DMS153 treated with DMSO at 0.1 percent for 48 hours (cell line): ENCODE measurements at regions not wholly inside any gene's neighbourhood (a gene's known extent, or its start where the extent isn't known, plus 50 kb on each side); places are given as distances from the start of the nearest gene placed in this dataset.

Source experiments
- DNase-seq: peaks from one replicate; lab custom pipeline; 2025; ENCODE audit not compliant: unreplicated experiment; lab: John Stamatoyannopoulos, UW

DNA sequence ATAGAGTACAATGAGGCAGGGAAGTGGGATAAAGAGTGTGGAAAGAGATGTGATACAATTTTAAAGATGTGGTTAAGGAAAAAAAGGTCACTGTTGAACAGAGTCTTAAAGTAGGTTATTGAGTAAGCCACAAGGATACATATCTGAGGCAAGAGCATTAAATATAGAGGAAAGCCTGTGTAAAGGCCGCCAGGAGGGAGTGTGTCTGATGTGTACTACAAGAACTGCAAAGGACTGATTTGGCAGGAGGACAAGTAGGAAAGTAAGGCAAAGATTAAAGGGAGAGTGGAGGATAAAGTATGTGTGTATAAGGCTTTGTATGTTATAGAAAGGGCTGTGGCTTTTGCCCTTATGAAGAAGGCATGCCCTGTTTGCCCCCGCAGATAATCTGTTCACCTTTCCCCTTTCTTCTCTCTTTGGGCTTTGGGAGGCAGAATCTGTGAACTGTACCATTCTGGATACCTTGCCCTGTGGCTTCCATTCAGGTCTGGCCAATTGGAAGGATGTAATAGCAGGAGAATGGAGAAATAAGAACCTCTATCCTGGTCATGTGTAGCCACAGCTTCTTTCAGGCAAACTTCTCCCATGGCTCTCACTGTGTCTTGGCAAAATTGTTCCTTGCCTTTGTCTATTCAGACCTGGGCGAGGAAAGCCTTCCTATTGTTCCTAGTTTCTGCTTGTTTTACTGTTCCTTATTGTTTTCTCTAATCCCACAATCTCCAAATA is 68.9 kb upstream of the FAM47B start:
- DNase-seq, result no peak

DNA sequence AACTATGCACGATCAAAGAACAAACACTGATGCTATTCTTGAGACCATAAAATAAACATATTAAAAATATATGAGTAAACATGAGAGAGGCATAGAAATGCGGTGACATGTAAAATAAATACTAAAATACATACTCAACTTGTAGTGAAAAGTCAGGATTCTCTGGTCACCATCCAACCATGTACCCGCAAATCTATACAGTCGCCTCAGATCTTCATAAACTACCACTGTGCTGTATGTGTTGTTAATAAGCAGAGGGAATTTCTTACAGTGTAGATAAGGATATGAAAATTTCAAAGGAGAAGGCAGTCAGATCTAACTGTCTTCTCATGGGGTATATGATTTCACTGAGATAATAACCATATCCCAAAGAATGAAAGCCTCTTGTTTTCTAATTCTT is 67.8 kb upstream of the FAM47B start:
- no peak for DNase-seq

DNA sequence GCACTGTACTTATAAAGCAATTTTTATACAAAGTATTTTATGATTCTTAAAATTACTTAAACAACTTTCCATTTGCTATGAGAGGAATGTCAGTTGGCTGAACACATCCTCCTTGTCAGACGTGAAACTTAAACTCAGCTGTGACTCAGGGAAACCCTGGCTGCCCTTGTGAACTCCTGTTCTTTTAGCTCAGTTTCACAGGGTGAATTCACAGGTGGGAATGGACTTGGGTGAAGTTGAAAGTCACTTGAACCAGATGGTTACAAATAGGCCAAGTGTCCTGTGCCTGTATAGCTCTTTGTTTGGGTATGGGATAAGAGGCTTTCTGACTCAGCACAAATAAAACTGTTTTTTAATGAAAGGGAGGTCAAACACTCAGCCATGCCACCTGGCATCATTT is 67.4 kb upstream of the FAM47B start:
- DNase-seq, result peak; percentile 4

DNA sequence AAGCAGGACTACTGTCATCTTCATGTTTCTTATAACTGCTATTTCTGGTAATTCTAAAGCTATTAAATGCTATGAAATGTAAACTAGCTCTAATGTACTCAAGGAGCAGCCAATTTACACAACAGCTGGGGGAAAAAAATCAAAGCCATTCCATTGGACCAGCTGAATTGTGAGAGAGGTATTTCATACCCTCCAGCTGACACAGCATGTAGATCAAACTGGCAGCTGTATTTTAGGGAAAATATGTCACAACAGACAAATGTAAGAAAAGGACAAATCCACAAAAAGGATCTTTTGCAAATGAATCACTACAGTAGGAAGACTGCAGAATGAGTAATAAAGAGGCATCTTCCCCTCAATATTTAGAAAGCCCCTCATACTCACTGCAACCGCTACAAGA is 65.2 kb upstream of the FAM47B start:
- DNase-seq, result no peak

DNA sequence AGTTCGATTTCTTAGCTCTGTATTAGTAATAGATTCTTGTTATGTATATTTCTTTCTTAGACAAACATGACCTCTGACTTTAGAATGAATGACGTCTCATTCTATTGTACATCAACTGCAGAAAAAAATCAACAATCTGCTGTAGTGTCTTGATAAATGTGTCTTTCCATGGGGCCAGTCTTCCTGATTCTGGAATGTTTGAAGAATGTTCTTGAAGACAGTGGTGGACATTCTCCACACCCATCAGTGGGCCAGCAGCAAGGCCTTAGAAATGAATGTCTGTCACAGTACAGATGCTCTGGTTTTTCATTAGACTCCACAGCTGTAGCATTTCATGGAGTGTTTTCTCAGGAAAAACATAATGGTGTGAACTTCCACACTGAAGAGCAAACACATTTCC is 63.2 kb upstream of the FAM47B start:
- DNase-seq, result no peak

DNA sequence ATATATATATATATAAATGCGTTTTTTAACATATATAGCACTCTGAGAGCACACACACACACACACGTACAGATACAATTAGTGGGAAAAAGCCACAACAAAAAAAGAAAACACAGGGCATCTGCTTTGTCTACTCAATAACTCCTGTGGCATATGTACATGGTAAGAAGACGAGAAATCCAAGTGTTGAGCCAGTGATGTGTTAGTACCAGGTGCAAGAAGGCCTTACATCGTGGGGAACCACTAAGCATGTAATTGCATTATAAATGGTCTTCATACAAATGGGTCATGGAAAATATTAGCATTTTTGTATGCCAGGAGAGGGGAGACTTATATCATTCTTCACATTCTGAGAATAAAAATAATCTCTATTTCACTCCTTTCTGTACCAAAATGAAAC is 62.7 kb upstream of the FAM47B start:
- no peak for DNase-seq

DNA sequence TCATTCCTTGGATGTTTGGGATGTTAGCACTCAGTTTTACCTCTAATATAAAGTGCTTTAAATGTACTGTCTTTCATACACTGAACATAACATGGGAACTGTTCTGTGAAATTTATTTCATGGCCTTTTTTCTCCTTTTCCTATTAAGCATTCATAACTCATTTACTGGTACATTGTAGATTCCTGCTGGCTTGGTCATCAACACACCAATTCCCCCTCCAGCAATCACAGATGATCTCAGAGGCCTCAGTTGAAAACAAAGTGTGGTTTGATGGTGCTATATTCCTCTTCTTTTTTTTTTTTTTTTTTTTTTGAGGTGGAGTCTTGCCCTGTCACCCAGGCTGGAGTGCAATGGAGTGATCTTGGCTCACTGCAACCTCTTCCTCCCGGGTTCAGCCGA is 61.9 kb upstream of the FAM47B start:
- DNase-seq, result no peak

DNA sequence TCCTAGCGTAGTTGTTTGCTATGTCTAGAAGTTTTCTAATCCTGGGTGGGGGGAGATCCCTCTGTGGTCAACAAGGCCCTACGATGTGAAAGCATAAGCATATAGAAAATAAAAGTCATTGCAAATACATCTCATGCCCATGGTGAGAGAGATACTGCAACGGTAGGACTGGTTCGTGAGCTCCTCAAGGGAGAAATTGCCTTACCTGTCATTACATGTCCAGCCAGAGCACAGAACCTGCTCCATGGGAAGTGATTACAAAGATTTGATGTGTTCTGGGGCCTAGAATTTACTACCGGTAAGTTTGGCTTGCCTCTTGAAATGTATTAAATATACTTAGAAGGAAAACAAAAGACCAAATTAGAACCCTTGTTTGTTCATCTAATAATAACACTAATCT is 60.9 kb upstream of the FAM47B start:
- DNase-seq, result no peak

DNA sequence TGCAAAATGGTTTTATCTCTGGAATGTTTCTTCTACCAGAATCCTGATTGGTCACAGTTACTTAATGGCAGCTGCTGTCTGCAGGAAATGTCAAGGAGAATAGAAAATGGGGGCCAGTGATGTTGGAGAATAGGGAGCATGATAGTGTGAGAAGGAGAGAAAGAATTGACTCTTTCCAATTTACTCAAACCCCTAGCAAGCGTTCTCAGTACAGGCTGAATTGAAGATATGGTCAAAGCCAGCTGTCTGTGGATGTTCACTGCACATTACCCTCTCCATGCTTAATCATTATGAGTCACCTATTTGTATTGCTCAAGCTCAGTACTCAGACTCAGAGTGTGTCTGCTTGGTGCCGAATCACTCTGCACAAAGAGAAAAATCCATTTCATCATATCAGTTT is 57.8 kb upstream of the FAM47B start:
- no peak for DNase-seq

DNA sequence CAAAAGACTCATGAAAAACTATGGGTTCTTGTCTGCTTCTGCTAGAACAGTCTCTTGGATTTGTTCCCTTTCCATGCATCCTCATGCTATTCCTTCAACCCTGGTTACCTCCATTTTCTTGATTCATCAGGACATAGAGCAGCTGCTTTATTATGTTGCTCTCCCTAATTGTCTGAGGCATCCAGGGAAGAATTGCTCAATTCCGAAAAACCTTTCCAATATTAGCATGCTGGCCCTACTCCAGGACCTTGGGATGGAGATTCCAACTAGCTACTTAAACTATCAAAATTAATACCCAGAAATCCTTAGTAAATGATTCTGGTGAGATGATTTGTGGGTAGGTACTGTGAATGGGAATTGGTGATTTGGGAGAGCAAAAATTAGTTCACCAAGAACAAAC is 56.6 kb upstream of the FAM47B start:
- DNase-seq, result no peak

DNA sequence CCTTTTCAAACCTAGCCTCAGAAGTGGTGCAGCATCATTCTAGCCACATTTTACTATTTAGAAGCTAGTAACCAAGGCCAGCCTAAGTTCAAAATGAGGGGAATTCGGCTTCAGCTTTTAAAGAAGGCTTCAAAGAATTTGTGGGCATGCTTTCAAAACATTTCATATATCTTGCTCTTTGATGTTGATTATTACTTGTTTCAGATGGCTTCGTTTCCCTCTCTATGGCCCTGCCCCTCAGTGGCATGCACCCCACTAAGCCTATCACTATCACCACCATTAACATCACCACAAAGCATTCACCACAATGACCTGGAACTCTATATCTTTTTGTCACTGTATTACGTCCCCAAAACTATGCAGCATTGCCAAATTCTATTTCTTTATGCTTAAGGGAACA is 51.2 kb upstream of the FAM47B start:
- no peak for DNase-seq
